ENCODE measurements at regions not wholly inside any gene's neighbourhood (a gene's known extent, or its start where the extent isn't known, plus 50 kb on each side); places are given as distances from the start of the nearest gene placed in this dataset.

DNA sequence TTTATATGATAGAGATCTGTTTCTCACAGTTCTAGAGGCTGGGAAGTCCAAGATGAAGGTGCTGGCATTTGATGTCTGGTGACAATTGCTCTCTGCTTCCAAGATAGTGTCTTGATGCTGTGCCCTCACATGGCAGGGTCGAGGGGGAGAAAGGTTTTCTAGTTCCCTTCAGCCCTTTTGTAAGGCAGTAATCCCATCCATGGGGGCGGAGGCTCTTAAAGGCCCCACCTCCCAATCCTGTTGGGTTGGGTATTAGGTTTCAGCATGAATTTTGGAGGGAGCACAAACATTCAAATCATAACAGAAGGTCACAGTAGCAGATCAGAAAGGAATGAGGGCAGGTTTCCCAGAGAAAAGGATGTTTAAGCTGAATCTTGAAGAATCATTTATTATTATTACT, 601.7 kb upstream of the ZNF717 start:
- Histone ChIP-seq H3K36me3 (ENCODE audit: control insufficient read depth, insufficient read depth, low read length) (no peaks in the 10 kb centered on the region), H3K9me3 (ENCODE audit: control insufficient read depth, insufficient read depth, low read depth, low read length) (no peaks in the 10 kb centered on the region), H3K4me3 (ENCODE audit: low read depth in 2 of 2, low read length in 2 of 2) (no peak overlapping the region), H3K27me3 (ENCODE audit: control insufficient read depth, insufficient read depth, low read length) (no peaks in the 10 kb centered on the region), H3K4me1 (ENCODE audit: control insufficient read depth, insufficient read depth, low read length) (no peaks in the 10 kb centered on the region), H3K27ac (ENCODE audit: low read length) (no peak overlapping the region)
- CTCF ChIA-PET, result no interaction called here
- ATAC-seq, result no peak
- no peak for TF ChIP-seq TCF7L2 (IDR thresholded peaks at IDR 0.05; ENCODE audit: low read depth, low read length)
- TF ChIP-seq, protein P1, sequence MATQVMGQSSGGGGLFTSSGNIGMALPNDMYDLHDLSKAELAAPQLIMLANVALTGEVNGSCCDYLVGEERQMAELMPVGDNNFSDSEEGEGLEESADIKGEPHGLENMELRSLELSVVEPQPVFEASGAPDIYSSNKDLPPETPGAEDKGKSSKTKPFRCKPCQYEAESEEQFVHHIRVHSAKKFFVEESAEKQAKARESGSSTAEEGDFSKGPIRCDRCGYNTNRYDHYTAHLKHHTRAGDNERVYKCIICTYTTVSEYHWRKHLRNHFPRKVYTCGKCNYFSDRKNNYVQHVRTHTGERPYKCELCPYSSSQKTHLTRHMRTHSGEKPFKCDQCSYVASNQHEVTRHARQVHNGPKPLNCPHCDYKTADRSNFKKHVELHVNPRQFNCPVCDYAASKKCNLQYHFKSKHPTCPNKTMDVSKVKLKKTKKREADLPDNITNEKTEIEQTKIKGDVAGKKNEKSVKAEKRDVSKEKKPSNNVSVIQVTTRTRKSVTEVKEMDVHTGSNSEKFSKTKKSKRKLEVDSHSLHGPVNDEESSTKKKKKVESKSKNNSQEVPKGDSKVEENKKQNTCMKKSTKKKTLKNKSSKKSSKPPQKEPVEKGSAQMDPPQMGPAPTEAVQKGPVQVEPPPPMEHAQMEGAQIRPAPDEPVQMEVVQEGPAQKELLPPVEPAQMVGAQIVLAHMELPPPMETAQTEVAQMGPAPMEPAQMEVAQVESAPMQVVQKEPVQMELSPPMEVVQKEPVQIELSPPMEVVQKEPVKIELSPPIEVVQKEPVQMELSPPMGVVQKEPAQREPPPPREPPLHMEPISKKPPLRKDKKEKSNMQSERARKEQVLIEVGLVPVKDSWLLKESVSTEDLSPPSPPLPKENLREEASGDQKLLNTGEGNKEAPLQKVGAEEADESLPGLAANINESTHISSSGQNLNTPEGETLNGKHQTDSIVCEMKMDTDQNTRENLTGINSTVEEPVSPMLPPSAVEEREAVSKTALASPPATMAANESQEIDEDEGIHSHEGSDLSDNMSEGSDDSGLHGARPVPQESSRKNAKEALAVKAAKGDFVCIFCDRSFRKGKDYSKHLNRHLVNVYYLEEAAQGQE (IDR thresholded peaks at IDR 0.05; ENCODE audit: insufficient read depth in 1 of 2, low read depth in 2 of 2, low read length in 1 of 2), result no peak
- TF ChIP-seq SIN3A (IDR thresholded peaks at IDR 0.05; ENCODE audit: borderline replicate concordance, insufficient read depth, low read depth, low read length), result no peak
- TF ChIP-seq POLR2AphosphoS5 (IDR thresholded peaks at IDR 0.05; ENCODE audit: low read depth, low read length), result no peak
- TF ChIP-seq, protein P2, sequence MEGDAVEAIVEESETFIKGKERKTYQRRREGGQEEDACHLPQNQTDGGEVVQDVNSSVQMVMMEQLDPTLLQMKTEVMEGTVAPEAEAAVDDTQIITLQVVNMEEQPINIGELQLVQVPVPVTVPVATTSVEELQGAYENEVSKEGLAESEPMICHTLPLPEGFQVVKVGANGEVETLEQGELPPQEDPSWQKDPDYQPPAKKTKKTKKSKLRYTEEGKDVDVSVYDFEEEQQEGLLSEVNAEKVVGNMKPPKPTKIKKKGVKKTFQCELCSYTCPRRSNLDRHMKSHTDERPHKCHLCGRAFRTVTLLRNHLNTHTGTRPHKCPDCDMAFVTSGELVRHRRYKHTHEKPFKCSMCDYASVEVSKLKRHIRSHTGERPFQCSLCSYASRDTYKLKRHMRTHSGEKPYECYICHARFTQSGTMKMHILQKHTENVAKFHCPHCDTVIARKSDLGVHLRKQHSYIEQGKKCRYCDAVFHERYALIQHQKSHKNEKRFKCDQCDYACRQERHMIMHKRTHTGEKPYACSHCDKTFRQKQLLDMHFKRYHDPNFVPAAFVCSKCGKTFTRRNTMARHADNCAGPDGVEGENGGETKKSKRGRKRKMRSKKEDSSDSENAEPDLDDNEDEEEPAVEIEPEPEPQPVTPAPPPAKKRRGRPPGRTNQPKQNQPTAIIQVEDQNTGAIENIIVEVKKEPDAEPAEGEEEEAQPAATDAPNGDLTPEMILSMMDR (IDR thresholded peaks at IDR 0.05), result no peak
- in situ Hi-C loops (cut with HindIII; ENCODE audit: low pct_unique_long_range_greater_than_20kb, low sequenced_read_pairs) (no loop called here), intact Hi-C loops (cut with micrococcal nuclease; ENCODE audit: unreplicated experiment) (no loop called here)
- no peak for DNase-seq (ENCODE audit: low read depth, low spot score)
- POLR2A ChIA-PET, result no interaction called here
- no TSS peak for BruUV-seq (replicated peaks)

DNA sequence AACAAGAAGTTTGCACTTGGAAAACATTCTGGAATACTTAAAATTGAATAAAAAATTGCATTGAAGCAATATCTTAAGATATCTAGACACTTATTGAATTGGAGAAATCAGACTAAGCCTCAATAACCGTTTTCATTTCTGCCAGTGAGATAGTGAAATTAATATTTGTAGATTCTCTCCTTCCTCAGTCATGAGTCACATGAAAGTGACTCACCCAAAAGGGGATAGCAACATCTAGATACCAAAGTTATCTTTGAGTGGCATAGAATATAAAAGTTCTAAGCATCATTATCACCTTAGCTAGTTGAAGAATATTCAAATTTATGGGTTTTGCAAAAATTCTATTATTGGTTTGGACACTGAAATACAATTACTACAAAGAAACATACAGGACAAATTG, 614.8 kb upstream of the ZNF717 start:
- no peak overlapping the region for H3K27ac ChIP-seq (ENCODE audit: low read length)
- BruUV-seq (replicated peaks), result no TSS peak
- TF ChIP-seq POLR2AphosphoS5 (IDR thresholded peaks at IDR 0.05; ENCODE audit: low read depth, low read length) (no peak), SIN3A (IDR thresholded peaks at IDR 0.05; ENCODE audit: borderline replicate concordance, insufficient read depth, low read depth, low read length) (no peak), TCF7L2 (IDR thresholded peaks at IDR 0.05; ENCODE audit: low read depth, low read length) (no peak)
- TF ChIP-seq, protein P1 (IDR thresholded peaks at IDR 0.05; ENCODE audit: insufficient read depth in 1 of 2, low read depth in 2 of 2, low read length in 1 of 2), result no peak
- TF ChIP-seq, protein P2 (IDR thresholded peaks at IDR 0.05), result no peak
- intact Hi-C loops (cut with micrococcal nuclease; ENCODE audit: unreplicated experiment) (no loop called here), in situ Hi-C loops (cut with HindIII; ENCODE audit: low pct_unique_long_range_greater_than_20kb, low sequenced_read_pairs) (no loop called here)
- ChIA-PET CTCF (no interaction called here), POLR2A (no interaction called here)
- ATAC-seq (no peak), DNase-seq (ENCODE audit: low read depth, low spot score) (no peak)
- no peaks in the 10 kb centered on the region for H3K4me1 ChIP-seq (ENCODE audit: control insufficient read depth, insufficient read depth, low read length)
- no peaks in the 10 kb centered on the region for H3K9me3 ChIP-seq (ENCODE audit: control insufficient read depth, insufficient read depth, low read depth, low read length)
- H3K36me3 ChIP-seq (ENCODE audit: control insufficient read depth, insufficient read depth, low read length), result no peaks in the 10 kb centered on the region
- H3K27me3 ChIP-seq (ENCODE audit: control insufficient read depth, insufficient read depth, low read length), result no peaks in the 10 kb centered on the region
- no peak overlapping the region for H3K4me3 ChIP-seq (ENCODE audit: low read depth in 2 of 2, low read length in 2 of 2)

Measured in Panc1 (cell line).